Stimulated activated naive CD8-positive, alpha-beta T cell treated with anti-CD3 and anti-CD28 coated beads, Interleukin-15, Interleukin-2, amounts not matched to agents 100 U/mL and 50 U/mL, for 24 hours (primary cell): ENCODE measurements at regions not wholly inside any gene's neighbourhood (a gene's known extent, or its start where the extent isn't known, plus 50 kb on each side); places are given as distances from the start of the nearest gene placed in this dataset.
"Not testable (repeated sequence)": the region's sequence is repeated elsewhere in the genome, so short reads cannot be mapped to it uniquely, and the experiment has no call there.

Source experiments
- ATAC-seq: fragments of 150-1000 bp; cut with Tn5 transposase; one replicate; pipeline ENCODE4 v1.10.0; 2021
- DNase-seq: peaks from one replicate; pipeline ENCODE4 v3.0.0; 2021

DNA sequence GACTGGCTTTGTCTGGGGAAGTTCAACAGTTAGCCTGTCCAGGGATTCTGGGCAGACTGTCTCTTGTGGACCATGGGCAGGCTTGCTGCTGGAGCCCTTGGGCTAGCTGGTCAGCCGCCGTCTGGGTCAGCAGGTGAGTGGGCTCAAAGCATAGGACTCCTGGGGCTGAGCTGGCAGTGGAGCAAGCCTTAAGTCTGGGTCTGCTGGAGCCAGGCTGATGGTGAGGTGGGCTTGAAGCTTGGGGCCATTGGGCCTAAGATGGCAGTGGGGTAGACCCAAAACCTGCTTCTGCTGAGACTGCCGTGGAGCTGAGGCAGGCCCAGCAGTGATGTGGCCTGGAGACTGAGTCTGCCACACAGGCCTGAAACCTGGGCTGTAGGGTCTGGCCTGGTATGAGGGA, 645.1 kb downstream of the RAPGEF2 start:
- DNase-seq = no peak
- ATAC-seq = no peak

GRCh38 chr4:159748834-159749444, 646.1 kb downstream of the RAPGEF2 start:
- ATAC-seq (no peak), DNase-seq (no peak)

GRCh38 chr4:159757499-159757898, 654.6 kb downstream of the RAPGEF2 start:
- ATAC-seq (no peak), DNase-seq (no peak)

DNA sequence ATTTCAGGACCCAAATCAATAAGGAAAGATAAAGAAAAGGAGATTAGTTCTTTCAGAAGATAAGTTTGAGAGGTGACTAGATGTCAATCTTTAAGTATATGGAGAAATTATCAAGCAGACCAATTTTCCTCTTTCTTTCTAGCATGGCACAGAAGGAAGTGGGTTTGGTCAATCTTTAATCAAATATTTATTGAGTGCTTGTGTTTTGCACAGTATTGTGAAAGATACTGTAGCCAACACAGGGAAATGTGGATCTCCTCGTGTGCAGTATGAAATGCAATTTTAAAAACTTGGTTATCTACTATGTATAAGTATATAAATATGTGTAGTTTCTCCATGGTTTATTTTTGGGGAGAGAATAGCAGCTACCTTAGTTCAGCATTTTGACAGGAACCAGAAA, 655.2 kb downstream of the RAPGEF2 start:
- no peak for ATAC-seq

DNA sequence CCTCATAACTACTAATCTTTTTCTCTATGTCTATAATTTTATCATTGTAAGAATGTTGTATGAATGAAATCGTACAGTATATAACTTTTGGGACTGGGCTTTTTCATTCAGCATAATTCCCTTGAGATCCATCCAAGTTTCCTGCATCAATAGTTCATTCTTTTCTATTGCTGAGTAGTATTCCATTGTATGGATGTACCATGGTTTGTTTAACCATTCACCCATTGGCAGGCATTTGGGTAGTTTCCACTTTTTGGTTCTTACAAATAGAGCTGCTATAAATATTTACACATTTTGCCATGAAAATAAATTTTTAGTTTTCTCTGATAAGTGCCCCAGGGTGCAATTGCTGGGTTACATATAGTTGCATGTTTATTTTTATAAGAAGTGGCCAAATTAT, 659.8 kb downstream of the RAPGEF2 start:
- DNase-seq = no peak

More for the DNA sequence above, 655.2 kb downstream of the RAPGEF2 start:
- DNase-seq = no peak

GRCh38 chr4:159764343-159764952, 661.6 kb downstream of the RAPGEF2 start:
- ATAC-seq (no peak), DNase-seq (no peak)

More for the DNA sequence above, 659.8 kb downstream of the RAPGEF2 start:
- ATAC-seq = no peak

GRCh38 chr4:159765382-159765781, 662.5 kb downstream of the RAPGEF2 start:
- ATAC-seq (no peak), DNase-seq (no peak)

DNA sequence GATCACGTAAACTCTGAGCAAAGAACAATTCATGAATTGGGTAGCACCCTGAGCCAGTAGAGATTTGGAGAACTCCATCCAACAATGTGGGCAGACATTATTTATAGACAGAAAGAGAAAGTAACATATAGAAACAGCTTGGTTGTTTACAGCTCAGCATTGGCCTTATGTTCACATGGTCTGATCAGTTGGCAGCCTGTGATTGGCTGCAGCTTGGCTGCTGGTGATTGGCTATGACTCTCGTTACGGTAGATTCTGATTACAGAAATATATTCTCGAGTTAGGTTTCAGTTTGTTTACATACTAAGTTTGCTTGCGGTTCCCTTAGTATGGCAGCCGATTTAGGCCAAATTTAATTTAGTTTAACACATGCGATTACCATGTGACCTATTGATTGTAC, 663.4 kb downstream of the RAPGEF2 start:
- no peak for DNase-seq
- no peak for ATAC-seq

- DNase-seq (no peak), ATAC-seq (no peak)
Measured at GRCh38 chr4:159767406-159767805, 664.5 kb downstream of the RAPGEF2 start.

DNA sequence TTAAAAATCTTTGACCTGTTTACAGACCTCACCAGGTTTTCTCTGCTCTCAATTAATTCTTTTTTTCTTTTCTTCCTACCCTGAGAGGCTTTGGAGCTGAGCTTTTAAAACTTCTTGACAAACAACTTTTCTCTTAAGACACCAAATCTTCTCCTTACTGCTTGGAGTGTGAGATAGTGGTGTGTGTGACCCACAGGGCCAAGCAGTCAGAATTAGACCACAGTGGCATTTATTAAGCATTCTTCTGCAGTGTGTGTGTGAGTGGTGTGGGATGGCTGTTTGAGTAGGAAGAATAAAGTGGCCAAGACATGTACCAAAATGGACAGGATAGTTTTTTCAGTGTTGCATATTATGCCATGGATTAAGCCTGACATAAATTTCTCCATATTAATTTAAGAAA, 665.1 kb downstream of the RAPGEF2 start:
- ATAC-seq (no peak), DNase-seq (no peak)

DNA sequence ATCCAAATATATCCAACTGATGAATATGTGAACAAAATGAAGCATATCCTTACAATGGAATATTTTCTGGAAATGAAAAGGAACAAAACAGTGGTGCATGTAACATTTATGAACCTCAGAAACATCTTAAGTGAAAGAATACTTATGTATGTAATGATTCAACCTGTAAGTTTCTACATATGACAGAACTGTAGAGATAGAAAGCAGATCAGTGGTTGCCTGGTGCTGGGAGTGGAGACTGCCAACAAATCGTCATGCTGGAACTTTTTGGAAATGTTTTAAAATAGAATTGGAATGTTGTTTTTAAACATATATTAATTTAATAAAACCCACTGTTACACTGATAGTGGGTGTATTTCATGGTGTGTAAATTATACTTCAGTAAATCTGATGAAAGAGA, 667.5 kb downstream of the RAPGEF2 start:
- DNase-seq (no peak), ATAC-seq (no peak)

DNA sequence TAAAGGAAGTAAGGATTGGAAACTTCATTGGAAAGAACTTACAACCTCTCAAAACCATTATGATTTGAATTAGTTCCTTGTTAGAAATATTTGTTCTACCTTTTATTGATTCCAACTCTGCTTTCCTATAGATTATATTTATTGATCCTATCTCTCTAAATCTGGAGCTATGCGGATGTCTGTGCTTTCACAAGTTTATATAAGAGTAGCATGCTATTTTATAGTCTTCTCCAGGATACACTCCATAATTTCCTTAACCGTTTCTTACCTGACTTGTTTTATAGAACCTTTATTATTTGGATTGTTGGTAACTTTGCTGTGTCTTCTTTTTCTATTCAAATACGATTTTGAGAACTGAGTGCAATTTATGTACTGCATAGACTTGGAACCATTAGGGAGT, 668.1 kb downstream of the RAPGEF2 start:
- ATAC-seq (no peak), DNase-seq (no peak)

DNA sequence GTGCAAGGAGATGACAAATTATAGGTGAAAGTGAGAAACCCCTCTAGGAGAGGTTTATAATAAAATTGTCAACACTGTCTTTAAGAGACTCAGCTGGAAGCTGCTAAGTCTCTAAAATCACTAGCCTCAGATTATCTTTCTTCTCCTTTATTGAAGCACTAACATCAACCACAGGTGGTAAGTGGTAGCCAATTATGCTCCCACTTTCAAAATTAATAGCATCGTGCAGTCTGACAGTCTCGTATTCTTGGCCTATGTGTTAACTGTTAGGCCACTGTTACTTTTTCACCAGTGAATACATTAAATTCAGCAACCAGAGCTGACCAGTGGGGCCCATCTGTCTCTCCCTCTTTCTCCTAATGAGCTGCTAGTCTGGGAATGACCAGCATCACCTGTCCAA, 674.1 kb downstream of the RAPGEF2 start:
- ATAC-seq (no peak), DNase-seq (no peak)

DNA sequence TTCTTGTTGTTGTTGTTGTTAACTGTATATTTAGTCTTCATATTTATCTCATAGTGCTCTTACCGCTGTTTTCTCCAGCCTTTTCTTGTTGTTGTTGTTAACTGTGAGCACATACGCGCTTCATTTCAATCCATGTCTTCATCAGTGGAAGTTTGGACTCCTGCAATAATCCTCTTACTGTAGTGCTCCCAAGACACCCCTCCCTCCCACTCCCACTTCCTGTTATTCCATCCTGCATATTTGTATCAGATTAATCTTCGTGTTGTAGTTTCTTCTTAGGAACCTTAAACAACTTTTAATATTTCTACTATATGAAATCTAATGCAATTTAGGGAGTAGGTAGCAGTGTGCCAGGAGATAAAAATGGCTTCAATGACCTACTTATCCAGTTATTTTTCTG, 674.8 kb downstream of the RAPGEF2 start:
- ATAC-seq = no peak
- DNase-seq = no peak

DNA sequence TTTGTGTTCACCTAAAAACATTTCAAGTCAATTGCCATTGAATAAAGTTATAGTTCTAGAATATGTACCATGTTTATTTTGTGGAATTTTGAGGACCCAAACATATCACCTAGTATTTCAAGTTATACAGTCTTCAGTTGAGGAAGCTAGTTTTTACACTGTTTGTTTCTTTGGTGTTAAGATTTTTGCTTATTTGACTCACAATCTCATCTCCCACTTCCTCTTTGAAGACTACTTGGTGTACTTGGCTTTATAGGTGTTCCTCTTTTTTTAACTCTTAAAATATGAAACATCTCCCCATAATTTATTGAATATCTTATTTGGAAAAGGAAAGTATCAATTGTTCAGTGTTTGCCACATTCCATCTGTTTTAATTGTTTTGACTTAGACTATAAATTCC, 675.4 kb downstream of the RAPGEF2 start:
- ATAC-seq (no peak), DNase-seq (no peak)

DNA sequence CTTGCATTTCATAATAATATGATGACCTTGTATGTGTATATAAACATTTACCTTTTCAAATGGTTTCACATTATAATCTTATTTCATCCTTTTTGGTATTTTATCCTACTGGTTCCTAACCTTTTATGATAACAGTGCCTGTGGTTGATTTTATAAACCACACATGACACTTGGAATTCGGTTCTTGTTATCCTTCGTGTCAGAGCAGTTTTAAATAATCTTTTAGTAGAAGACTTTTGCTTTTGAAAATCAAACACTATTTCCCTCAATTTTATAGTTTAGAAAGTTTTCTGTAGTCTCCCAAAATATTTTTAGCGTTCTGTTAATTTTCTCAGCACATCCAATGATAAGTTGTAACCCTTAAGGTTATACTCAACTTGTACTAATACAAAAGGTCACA, 676.8 kb downstream of the RAPGEF2 start:
- ATAC-seq (no peak), DNase-seq (no peak)

GRCh38 chr4:159780196-159780922, 677.5 kb downstream of the RAPGEF2 start:
- ATAC-seq = no peak
- DNase-seq = no peak

DNA sequence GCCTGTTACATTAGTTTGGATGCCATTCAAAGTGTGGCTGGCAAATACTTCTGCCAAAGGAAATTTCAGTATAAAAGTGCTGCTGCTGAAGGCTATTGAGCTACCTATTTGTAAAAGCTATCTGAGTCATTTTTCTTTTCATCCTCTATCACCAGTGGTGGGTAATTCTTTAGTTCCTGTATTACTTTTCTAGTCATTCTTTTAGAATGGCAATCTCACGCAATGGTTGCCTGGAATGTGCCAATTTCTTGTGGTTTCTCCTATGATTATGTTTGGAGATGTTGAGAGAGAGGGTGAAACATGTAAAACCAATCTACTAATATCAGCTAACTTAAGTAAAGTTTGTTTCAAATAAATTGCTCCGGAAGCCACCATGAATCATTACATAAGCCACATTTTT, 685.0 kb downstream of the RAPGEF2 start:
- DNase-seq = no peak
- no peak for ATAC-seq

GRCh38 chr4:159791334-159791733, 688.5 kb downstream of the RAPGEF2 start:
- ATAC-seq = no peak
- DNase-seq = no peak

DNA sequence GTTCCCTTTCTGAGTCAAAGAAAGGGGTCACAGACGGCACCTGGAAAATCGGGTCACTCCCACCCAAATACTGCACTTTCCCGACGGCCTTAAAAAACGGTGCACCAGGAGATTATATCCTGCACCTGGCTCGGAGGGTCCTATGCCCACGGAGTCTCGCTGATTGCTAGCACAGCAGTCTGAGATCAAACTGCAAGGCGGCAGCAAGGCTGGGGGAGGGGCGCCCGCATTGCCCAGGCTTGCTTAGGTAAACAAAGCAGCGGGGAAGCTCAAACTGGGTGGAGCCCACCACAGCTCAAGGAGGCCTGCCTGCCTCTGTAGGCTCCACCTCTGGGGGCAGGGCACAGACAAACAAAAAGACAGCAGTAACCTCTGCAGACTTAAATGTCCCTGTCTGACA, 701.7 kb downstream of the RAPGEF2 start:
- not testable (repeated sequence) for DNase-seq, ATAC-seq

DNA sequence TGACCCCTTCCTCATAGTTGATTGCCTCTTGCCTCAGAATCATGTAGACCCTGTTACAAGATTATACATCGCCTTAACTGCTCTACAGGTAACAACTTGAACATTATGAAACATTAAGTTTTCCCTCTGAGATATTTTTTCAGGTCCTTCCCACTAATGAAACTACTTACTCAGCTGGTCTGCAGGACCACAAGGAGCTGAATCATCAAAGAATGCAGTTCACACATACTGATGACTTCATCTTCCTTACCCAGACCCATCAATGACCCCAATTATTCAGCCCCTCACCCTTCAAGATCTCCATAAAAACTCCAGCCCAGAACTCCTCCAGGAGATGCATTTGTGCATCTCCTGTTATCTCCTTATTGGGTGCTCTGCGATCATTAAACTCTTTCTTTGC, 720.9 kb downstream of the RAPGEF2 start:
- ATAC-seq (no peak), DNase-seq (no peak)

GRCh38 chr4:159828687-159829086, 725.8 kb downstream of the RAPGEF2 start:
- ATAC-seq (no peak), DNase-seq (no peak)

- DNase-seq (no peak), ATAC-seq (no peak)
Measured at GRCh38 chr4:159829184-159829583, 726.3 kb downstream of the RAPGEF2 start.

DNA sequence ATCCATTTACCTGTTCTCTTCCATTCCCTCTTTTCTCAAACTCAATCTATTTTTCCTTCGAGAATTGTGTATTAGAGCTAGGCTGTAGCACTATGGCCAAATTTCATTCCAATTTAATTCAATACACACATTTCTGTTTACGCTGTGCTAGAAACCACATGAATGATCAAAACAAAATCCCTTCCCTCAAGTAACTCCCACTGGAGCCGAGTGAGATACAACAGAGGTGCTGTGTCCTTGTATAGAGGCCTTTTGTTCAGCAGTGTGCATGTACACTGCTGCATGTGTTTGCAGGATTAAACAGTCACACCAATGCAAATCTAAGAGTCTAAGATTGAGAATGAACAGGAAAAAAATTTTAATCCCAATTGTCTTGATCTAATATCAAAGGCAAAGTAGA, 734.2 kb downstream of the RAPGEF2 start:
- no peak for DNase-seq
- ATAC-seq = no peak
